ELF-1 (cell line): ENCODE measurements at regions not wholly inside any gene's neighbourhood (a gene's known extent, or its start where the extent isn't known, plus 50 kb on each side); places are given as distances from the start of the nearest gene placed in this dataset.
A peak's percentile ranks its signal among the peaks of the same experiment; 100 is the strongest.
"Not testable (repeated sequence)": the region's sequence is repeated elsewhere in the genome, so short reads cannot be mapped to it uniquely, and the experiment has no call there.

Source experiments
- DNase-seq: peaks from one replicate; pipeline ENCODE4 v3.0.0-alpha.2; 2016; ENCODE audit warnings: low read depth, low spot score

GRCh38 chr17:28247671-28248555 lies 71.1 kb upstream of the TMEM97 start:
- DNase-seq = peak; percentile 85

GRCh38 chr17:28249706-28250105 lies 69.3 kb upstream of the TMEM97 start:
- no peak for DNase-seq

- DNase-seq = no peak
These were observed 66.6 kb upstream of the TMEM97 start for GRCh38 chr17:28252436-28252835.

- DNase-seq = no peak
These were observed 65.3 kb upstream of the TMEM97 start for GRCh38 chr17:28253663-28254062.

- DNase-seq = no peak
These were observed 63.4 kb upstream of the TMEM97 start for GRCh38 chr17:28255616-28256015.

GRCh38 chr17:28256370-28256769 lies 62.6 kb upstream of the TMEM97 start:
- DNase-seq = no peak

- DNase-seq = no peak
These were observed 62.1 kb upstream of the TMEM97 start for GRCh38 chr17:28256881-28257280.

- no peak for DNase-seq
These were observed 60.6 kb upstream of the TMEM97 start for GRCh38 chr17:28258347-28258887.

GRCh38 chr17:28261219-28261618 lies 57.8 kb upstream of the TMEM97 start:
- DNase-seq = no peak

- DNase-seq = not testable (repeated sequence)
These were observed 56.8 kb upstream of the TMEM97 start for GRCh38 chr17:28262123-28262745.

- DNase-seq = not testable (repeated sequence)
These were observed 54.0 kb upstream of the TMEM97 start for GRCh38 chr17:28264902-28265548.

- not testable (repeated sequence) for DNase-seq
These were observed 53.0 kb upstream of the TMEM97 start for GRCh38 chr17:28265856-28266546.

- DNase-seq = not testable (repeated sequence)
These were observed 52.5 kb upstream of the TMEM97 start for GRCh38 chr17:28266547-28266920.

GRCh38 chr17:28266926-28267719 lies 51.9 kb upstream of the TMEM97 start:
- not testable (repeated sequence) for DNase-seq

GRCh38 chr17:28267720-28268609 lies 51.0 kb upstream of the TMEM97 start:
- DNase-seq = no peak

- DNase-seq = no peak
These were observed 50.2 kb upstream of the TMEM97 start for GRCh38 chr17:28268610-28269313.
